ENCODE measurements at regions not wholly inside any gene's neighbourhood (a gene's known extent, or its start where the extent isn't known, plus 50 kb on each side); places are given as distances from the start of the nearest gene placed in this dataset.

GRCh38 chr9:73566627-73567026 lies 415.0 kb downstream of the ANXA1 start:
- Histone ChIP-seq H3K79me2 (ENCODE audit: insufficient read depth, low read length) (no peaks in the 10 kb centered on the region), H2AFZ (ENCODE audit: low read length) (no peak overlapping the region), H3K4me3 (ENCODE audit: low read depth, low read length, poor library complexity, severe bottlenecking) (no peak overlapping the region), H3K4me2 (ENCODE audit: low read length) (no peak overlapping the region), H3K9me2 (ENCODE audit: low read depth, low read length) (no peaks in the 10 kb centered on the region), H3K9ac (ENCODE audit: low read length) (no peak overlapping the region), H3K9me3 (ENCODE audit: low read length) (no peaks in the 10 kb centered on the region), H4K20me1 (ENCODE audit: insufficient read depth, low read length) (no peaks in the 10 kb centered on the region), H3K4me1 (ENCODE audit: insufficient read depth, low read length, severe bottlenecking) (no peaks in the 10 kb centered on the region), H3K27ac (ENCODE audit: low read depth, low read length, poor library complexity, severe bottlenecking) (no peak overlapping the region), H3K36me3 (ENCODE audit: insufficient read depth, low read length) (no peaks in the 10 kb centered on the region), H3K27me3 (ENCODE audit: insufficient read depth, low read length) (no peaks in the 10 kb centered on the region), H3F3A (ENCODE audit: insufficient read depth, low read length) (no peaks in the 10 kb centered on the region)
- TF ChIP-seq CTCF (IDR thresholded peaks at IDR 0.05; ENCODE audit: low read length) (no peak), EZH2 (IDR thresholded peaks at IDR 0.05; ENCODE audit: borderline replicate concordance, low read length) (no peak)

- Histone ChIP-seq H3K4me3 (ENCODE audit: low read depth, low read length, poor library complexity, severe bottlenecking) (no peak overlapping the region), H3K9me3 (ENCODE audit: low read length) (no peaks in the 10 kb centered on the region), H2AFZ (ENCODE audit: low read length) (no peak overlapping the region), H3F3A (ENCODE audit: insufficient read depth, low read length) (no peaks in the 10 kb centered on the region), H3K27ac (ENCODE audit: low read depth, low read length, poor library complexity, severe bottlenecking) (no peak overlapping the region), H3K9ac (ENCODE audit: low read length) (no peak overlapping the region), H3K4me1 (ENCODE audit: insufficient read depth, low read length, severe bottlenecking) (no peaks in the 10 kb centered on the region), H3K27me3 (ENCODE audit: insufficient read depth, low read length) (no peaks in the 10 kb centered on the region), H3K4me2 (ENCODE audit: low read length) (no peak overlapping the region), H3K9me2 (ENCODE audit: low read depth, low read length) (no peaks in the 10 kb centered on the region), H4K20me1 (ENCODE audit: insufficient read depth, low read length) (no peaks in the 10 kb centered on the region), H3K79me2 (ENCODE audit: insufficient read depth, low read length) (no peaks in the 10 kb centered on the region), H3K36me3 (ENCODE audit: insufficient read depth, low read length) (no peaks in the 10 kb centered on the region)
- TF ChIP-seq EZH2 (IDR thresholded peaks at IDR 0.05; ENCODE audit: borderline replicate concordance, low read length) (no peak), CTCF (IDR thresholded peaks at IDR 0.05; ENCODE audit: low read length) (no peak)
Observed at GRCh38 chr9:73573235-73573634, 421.6 kb downstream of the ANXA1 start.

GRCh38 chr9:73575101-73576060 lies 423.7 kb downstream of the ANXA1 start:
- H3K4me2 ChIP-seq (ENCODE audit: low read length) = no peak overlapping the region
- TF ChIP-seq EZH2 (IDR thresholded peaks at IDR 0.05; ENCODE audit: borderline replicate concordance, low read length) (no peak), CTCF (IDR thresholded peaks at IDR 0.05; ENCODE audit: low read length) (no peak)

More at GRCh38 chr9:73575101-73576060, 423.7 kb downstream of the ANXA1 start:
- H3K79me2 ChIP-seq (ENCODE audit: insufficient read depth, low read length) = no peaks in the 10 kb centered on the region
- no peak overlapping the region for H3K9ac ChIP-seq (ENCODE audit: low read length)
- no peaks in the 10 kb centered on the region for H3K36me3 ChIP-seq (ENCODE audit: insufficient read depth, low read length)
- H3F3A ChIP-seq (ENCODE audit: insufficient read depth, low read length) = no peaks in the 10 kb centered on the region
- H3K4me3 ChIP-seq (ENCODE audit: low read depth, low read length, poor library complexity, severe bottlenecking) = no peak overlapping the region
- no peaks in the 10 kb centered on the region for H3K9me2 ChIP-seq (ENCODE audit: low read depth, low read length)
- no peaks in the 10 kb centered on the region for H3K9me3 ChIP-seq (ENCODE audit: low read length)
- H4K20me1 ChIP-seq (ENCODE audit: insufficient read depth, low read length) = no peaks in the 10 kb centered on the region
- no peaks in the 10 kb centered on the region for H3K27me3 ChIP-seq (ENCODE audit: insufficient read depth, low read length)
- H3K27ac ChIP-seq (ENCODE audit: low read depth, low read length, poor library complexity, severe bottlenecking) = no peak overlapping the region
- H2AFZ ChIP-seq (ENCODE audit: low read length) = no peak overlapping the region
- H3K4me1 ChIP-seq (ENCODE audit: insufficient read depth, low read length, severe bottlenecking) = no peaks in the 10 kb centered on the region
